ENCODE measurements at regions not wholly inside any gene's neighbourhood (a gene's known extent, or its start where the extent isn't known, plus 50 kb on each side); places are given as distances from the start of the nearest gene placed in this dataset.
"Not testable (repeated sequence)": the region's sequence is repeated elsewhere in the genome, so short reads cannot be mapped to it uniquely, and the experiment has no call there.

GRCh38 chr10:34015700-34016099, 681.2 kb upstream of the NRP1 start:
- DNase-seq (ENCODE audit: low read depth in 3 of 3) = no peak

DNA sequence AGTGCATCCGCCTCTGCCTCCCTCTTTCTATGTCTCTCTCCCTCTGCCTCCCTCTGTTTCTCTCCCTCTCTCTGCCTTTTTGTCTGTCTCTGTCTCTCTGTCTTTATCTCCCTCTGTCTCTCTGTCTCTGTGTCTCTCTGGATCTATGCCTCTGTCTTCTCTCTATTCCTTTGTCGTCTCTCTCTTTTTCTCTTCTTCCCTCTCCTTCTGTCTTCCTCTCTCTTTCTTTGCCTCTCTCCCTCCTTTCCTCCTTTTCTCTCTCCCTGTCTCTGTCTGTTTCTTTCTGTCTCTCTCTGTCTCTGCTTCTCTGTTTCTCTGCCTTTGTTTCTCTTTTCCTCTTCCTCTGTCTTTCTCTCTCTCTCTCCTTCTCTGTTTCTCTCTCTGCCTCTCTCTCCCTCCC, 678.8 kb upstream of the NRP1 start:
- DNase-seq (ENCODE audit: low read depth in 3 of 3) = no peak

GRCh38 chr10:34010891-34011290, 676.4 kb upstream of the NRP1 start:
- no peak for DNase-seq (ENCODE audit: low read depth in 3 of 3)

DNA sequence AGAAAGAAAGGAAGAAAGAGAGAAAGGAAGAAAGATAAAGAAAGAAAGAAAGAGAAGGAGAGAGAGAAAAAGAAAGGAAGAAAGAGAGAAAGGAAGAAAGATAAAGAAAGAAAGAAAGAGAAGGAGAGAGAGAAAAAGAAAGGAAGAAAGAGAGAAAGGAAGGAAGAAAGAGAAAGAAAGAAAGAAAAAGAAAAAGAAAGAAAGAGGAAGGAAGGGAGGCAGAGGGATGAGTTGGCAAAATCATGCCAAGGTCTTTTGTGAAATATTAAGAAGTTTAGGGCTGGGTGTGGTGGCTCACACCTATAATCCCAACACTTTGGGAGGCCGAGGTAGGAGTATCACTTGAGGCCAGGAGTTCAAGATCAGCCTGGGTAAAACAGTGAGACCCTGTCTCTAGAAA, 675.8 kb upstream of the NRP1 start:
- DNase-seq (ENCODE audit: low read depth in 3 of 3) = not testable (repeated sequence)

GRCh38 chr10:34008656-34009055, 674.2 kb upstream of the NRP1 start:
- DNase-seq (ENCODE audit: low read depth in 3 of 3) = no peak

DNA sequence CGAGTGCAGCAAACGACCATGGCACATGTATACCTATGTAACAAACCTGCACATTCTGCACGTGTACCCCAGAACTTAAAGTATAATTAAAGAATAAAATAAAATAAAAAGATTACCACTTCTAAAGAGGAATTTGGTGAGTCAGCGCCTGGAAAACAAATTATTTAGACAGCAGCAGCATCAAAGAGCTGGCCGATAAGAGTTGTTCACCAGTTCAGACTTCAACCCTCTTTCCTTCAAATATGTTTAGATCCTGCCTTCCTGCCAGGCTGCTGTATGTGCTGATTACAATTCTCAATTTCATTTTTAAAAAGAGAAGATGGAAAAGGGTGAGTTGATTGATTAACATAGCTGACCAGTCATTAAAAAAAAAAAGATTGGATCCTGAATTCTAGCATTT, 672.0 kb upstream of the NRP1 start:
- no peak for DNase-seq (ENCODE audit: low read depth in 3 of 3)

DNA sequence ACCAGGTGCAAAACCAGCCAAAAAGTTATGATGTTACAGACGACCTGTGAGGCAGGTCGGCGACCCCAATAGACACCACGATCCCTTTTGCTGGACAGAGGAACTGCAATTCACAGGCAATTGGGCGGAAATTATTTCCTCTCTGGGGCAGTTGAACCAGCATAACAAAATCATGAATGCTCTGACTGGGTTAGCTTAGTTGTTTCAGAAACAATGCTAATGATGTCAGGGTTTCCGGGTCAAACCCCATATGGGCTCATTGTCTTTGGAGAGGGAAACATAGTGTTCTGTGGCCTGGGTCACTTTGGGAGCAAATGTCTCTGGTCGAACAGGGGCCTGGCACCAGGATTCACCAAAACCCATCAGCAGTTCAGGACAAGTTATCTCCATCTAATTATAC, 669.1 kb upstream of the NRP1 start:
- no peak for DNase-seq (ENCODE audit: low read depth in 3 of 3)

GRCh38 chr10:34002896-34003295, 668.4 kb upstream of the NRP1 start:
- DNase-seq (ENCODE audit: low read depth in 3 of 3) = no peak

- DNase-seq (ENCODE audit: low read depth in 3 of 3) = no peak
Measured at GRCh38 chr10:34001831-34002230, 667.4 kb upstream of the NRP1 start.

- no peak for DNase-seq (ENCODE audit: low read depth in 3 of 3)
Measured at GRCh38 chr10:34001087-34001580, 666.7 kb upstream of the NRP1 start.

- no peak for DNase-seq (ENCODE audit: low read depth in 3 of 3)
Measured at GRCh38 chr10:33993917-33994316, 659.5 kb upstream of the NRP1 start.

- DNase-seq (ENCODE audit: low read depth in 3 of 3) = no peak
Measured at GRCh38 chr10:33991924-33992323, 657.5 kb upstream of the NRP1 start.

GRCh38 chr10:33986515-33986914, 652.0 kb upstream of the NRP1 start:
- no peak for DNase-seq (ENCODE audit: low read depth in 3 of 3)

- DNase-seq (ENCODE audit: low read depth in 3 of 3) = no peak
Measured at GRCh38 chr10:33986016-33986415, 651.5 kb upstream of the NRP1 start.

DNA sequence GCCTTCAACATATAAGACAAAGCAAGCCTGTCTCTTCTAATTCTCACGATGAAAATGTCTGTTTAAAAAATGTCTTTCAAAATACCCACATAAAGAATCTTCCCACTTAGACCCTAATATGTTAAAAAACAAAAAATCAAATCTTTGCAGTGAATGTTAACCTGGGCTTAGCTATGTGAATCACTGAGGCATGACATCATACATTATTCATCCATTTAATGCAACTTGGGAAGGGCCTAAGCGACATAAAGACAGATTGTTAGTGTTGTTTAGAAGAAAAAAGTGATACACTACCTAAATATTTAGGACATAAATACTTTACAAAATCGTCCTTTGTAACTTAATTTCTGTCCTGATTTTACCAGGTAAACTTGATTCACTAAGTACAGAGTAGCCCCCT, 648.5 kb upstream of the NRP1 start:
- no peak for DNase-seq (ENCODE audit: low read depth in 3 of 3)

DNA sequence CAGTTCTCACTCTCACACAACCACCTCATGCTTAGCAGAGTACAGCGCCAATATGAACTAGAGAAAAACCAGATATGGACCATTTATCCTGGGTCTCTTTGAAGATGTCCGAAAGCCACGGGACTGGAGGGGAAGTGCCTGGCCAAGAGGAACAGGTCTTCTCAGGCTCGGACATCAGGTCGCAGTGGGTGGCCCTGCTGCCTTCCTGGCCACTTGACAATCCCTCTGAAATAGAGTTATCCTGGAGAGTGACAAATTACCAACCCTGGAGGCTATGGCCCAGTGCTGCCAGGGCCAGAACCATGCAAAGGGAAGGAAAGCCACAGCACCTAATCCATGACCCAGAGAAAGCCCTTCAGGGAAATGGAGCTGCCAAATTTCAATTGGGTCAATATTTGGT, 646.8 kb upstream of the NRP1 start:
- no peak for DNase-seq (ENCODE audit: low read depth in 3 of 3)

- DNase-seq (ENCODE audit: low read depth in 3 of 3) = no peak
Measured at GRCh38 chr10:33979195-33979594, 644.7 kb upstream of the NRP1 start.

DNA sequence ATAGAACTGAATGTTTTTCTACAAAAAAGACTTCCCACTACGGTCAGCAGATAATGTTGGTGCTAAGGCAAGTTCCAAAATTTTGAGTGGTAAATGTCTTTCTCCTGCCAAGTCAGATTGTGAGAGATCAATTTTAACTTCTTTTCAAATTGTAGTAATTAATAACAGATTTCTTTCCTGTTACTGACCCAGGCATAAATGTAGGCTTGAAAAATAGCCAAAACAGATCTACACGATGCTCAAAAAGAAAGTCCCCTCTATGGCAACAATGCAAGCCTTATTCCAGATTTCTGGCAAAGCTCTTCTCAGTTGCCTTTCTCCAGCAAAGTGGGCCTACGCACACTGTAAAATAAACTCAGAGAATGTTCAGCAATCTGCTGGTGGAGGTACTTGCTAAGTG, 641.0 kb upstream of the NRP1 start:
- DNase-seq (ENCODE audit: low read depth in 3 of 3) = no peak

DNA sequence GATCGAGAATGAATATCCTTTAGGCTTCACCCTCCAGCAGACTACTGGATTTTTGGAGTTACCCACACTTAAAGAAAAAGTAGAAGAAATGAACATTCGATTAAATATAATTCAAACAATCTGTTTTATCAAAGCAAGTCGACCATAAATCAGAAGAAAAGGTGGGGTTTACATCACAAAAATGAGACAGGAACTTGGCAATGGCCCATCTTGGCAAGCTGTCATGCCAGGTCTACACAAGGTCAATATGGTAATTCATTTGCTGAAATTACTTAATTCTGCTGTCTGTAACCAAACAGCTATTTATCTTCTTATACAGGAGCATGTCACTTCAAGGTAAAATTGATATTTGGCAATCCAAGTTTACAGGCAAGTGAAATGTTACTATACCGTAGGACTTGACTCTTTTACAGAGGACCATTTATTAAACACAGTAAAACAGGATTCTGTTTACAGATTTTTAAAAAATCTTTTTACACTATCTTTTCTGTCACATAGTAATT, 640.6 kb upstream of the NRP1 start:
- no peak for DNase-seq (ENCODE audit: low read depth in 3 of 3)

DNA sequence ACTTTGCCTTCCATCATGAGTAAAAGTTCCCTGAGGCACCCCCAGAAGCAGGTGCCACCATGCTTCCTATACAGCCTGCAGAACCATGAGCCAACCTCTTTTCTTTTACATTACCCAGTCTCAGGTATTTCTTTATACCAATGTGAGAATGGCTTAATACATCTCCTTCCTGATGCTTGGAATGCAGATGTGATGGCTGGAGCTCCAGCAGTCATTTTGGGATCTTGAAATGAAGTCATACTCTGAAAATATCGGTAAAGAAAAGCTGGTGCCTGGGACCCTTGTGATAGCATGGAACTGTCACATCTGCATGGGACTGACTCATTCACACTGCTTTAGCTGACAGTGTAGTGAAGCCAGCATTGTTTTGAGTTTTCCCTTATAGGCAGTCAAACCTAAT, 634.5 kb upstream of the NRP1 start:
- no peak for DNase-seq (ENCODE audit: low read depth in 3 of 3)

- no peak for DNase-seq (ENCODE audit: low read depth in 3 of 3)
Measured at GRCh38 chr10:33967606-33968120, 633.2 kb upstream of the NRP1 start.

GRCh38 chr10:33966946-33967345, 632.5 kb upstream of the NRP1 start:
- DNase-seq (ENCODE audit: low read depth in 3 of 3) = no peak

GRCh38 chr10:33965795-33966581, 631.5 kb upstream of the NRP1 start:
- DNase-seq (ENCODE audit: low read depth in 3 of 3) = no peak

GRCh38 chr10:33963729-33964128, 629.3 kb upstream of the NRP1 start:
- no peak for DNase-seq (ENCODE audit: low read depth in 3 of 3)

All from stimulated activated CD4-positive, alpha-beta T cell treated with anti-CD3 and anti-CD28 coated beads, TNF-alpha, amount 100 ng/mL, for 48 hours (primary cell).